SK-N-SH treated with all-trans-retinoic acid at 6 μM for 48 hours (cell line): ENCODE measurements at regions not wholly inside any gene's neighbourhood (a gene's known extent, or its start where the extent isn't known, plus 50 kb on each side); places are given as distances from the start of the nearest gene placed in this dataset.

Experiments used
- ARNTL ChIP-seq: fragments of 450-650 bp; formaldehyde crosslinking; IDR thresholded peaks from 2 replicates; pipeline ENCODE4 v1.5.0; 2020; ENCODE audit warnings: low read depth, mild to moderate bottlenecking, moderate library complexity, borderline replicate concordance
- CSDC2 ChIP-seq: fragments of 250-450 bp; sonication (Bioruptor Pico); IDR thresholded peaks from 2 replicates; pipeline ENCODE4 v1.5.0; 2020; ENCODE audit warnings: mild to moderate bottlenecking, moderate library complexity
- ESRRG ChIP-seq: fragments of 250-450 bp; sonication (Bioruptor Pico); IDR thresholded peaks from 2 replicates; pipeline ENCODE4 v1.6.1; 2021; ENCODE audit warnings: mild to moderate bottlenecking
- ISL1 ChIP-seq: fragments of 250-450 bp; sonication (Bioruptor Pico); IDR thresholded peaks from 2 replicates; pipeline ENCODE4 v2.1.2; 2022; ENCODE audit warnings: mild to moderate bottlenecking, moderate library complexity
- PPARA ChIP-seq: fragments of 250-450 bp; sonication (Bioruptor Pico); IDR thresholded peaks from 2 replicates; pipeline ENCODE4 v1.5.0; 2020; ENCODE audit warnings: mild to moderate bottlenecking, borderline replicate concordance
- ZFP3 ChIP-seq: fragments of 250-450 bp; sonication (Bioruptor Pico); IDR thresholded peaks from 2 replicates; pipeline ENCODE4 v1.5.0; 2020; ENCODE audit warnings: mild to moderate bottlenecking, moderate library complexity
- ZFP30 ChIP-seq: fragments of 450-650 bp; formaldehyde crosslinking; IDR thresholded peaks from 2 replicates; pipeline ENCODE4 v1.5.0; 2022; ENCODE audit warnings: mild to moderate bottlenecking, moderate library complexity
- ZNF565 ChIP-seq: fragments of 450-650 bp; formaldehyde crosslinking; conservative IDR thresholded peaks from 2 replicates; pipeline ENCODE4 v1.5.0; 2020; ENCODE audit warnings: low read depth, mild to moderate bottlenecking, moderate library complexity
- ZNF70 ChIP-seq: fragments of 450-650 bp; formaldehyde crosslinking; IDR thresholded peaks from 2 replicates; pipeline ENCODE4 v1.5.0; 2020; ENCODE audit warnings: mild to moderate bottlenecking, moderate library complexity
- ZNF8 ChIP-seq: fragments of 450-650 bp; formaldehyde crosslinking; IDR thresholded peaks from 2 replicates; pipeline ENCODE4 v1.5.0; 2020; ENCODE audit warnings: mild to moderate bottlenecking, moderate library complexity
- TF ChIP-seq, protein P1 (sequence below): fragments of 250-450 bp; sonication (Bioruptor Pico); IDR thresholded peaks from 2 replicates; pipeline ENCODE4 v1.8.0; 2020; ENCODE audit warnings: mild to moderate bottlenecking, moderate library complexity, borderline replicate concordance
- TF ChIP-seq, protein P2 (sequence below): fragments of 250-450 bp; sonication (Bioruptor Pico); IDR thresholded peaks from 2 replicates; pipeline ENCODE4 v1.5.1; 2021; ENCODE audit warnings: mild to moderate bottlenecking, moderate library complexity

- TF ChIP-seq ISL1 (CRISPR knock-in tag): no peak
- no peak for TF ChIP-seq ESRRG (CRISPR knock-in tag)
- TF ChIP-seq, protein P1, sequence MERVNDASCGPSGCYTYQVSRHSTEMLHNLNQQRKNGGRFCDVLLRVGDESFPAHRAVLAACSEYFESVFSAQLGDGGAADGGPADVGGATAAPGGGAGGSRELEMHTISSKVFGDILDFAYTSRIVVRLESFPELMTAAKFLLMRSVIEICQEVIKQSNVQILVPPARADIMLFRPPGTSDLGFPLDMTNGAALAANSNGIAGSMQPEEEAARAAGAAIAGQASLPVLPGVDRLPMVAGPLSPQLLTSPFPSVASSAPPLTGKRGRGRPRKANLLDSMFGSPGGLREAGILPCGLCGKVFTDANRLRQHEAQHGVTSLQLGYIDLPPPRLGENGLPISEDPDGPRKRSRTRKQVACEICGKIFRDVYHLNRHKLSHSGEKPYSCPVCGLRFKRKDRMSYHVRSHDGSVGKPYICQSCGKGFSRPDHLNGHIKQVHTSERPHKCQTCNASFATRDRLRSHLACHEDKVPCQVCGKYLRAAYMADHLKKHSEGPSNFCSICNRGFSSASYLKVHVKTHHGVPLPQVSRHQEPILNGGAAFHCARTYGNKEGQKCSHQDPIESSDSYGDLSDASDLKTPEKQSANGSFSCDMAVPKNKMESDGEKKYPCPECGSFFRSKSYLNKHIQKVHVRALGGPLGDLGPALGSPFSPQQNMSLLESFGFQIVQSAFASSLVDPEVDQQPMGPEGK (CRISPR knock-in tag): no peak
- no peak for TF ChIP-seq ZNF565
- TF ChIP-seq CSDC2 (CRISPR knock-in tag): no peak
- TF ChIP-seq ZFP3 (CRISPR knock-in tag): no peak
- TF ChIP-seq, protein P2, sequence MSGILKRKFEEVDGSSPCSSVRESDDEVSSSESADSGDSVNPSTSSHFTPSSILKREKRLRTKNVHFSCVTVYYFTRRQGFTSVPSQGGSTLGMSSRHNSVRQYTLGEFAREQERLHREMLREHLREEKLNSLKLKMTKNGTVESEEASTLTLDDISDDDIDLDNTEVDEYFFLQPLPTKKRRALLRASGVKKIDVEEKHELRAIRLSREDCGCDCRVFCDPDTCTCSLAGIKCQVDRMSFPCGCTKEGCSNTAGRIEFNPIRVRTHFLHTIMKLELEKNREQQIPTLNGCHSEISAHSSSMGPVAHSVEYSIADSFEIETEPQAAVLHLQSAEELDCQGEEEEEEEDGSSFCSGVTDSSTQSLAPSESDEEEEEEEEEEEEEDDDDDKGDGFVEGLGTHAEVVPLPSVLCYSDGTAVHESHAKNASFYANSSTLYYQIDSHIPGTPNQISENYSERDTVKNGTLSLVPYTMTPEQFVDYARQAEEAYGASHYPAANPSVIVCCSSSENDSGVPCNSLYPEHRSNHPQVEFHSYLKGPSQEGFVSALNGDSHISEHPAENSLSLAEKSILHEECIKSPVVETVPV (CRISPR knock-in tag): no peak
- TF ChIP-seq ZNF70 (CRISPR knock-in tag): no peak
- no peak for TF ChIP-seq ARNTL (CRISPR knock-in tag)
- no peak for TF ChIP-seq PPARA (CRISPR knock-in tag)
- no peak for TF ChIP-seq ZNF8 (CRISPR knock-in tag)
- no peak for TF ChIP-seq ZFP30 (CRISPR knock-in tag)
Observed at GRCh38 chr20:20977786-20978185, 128.4 kb downstream of the LINC00237 start.
